ENCODE measurements at regions not wholly inside any gene's neighbourhood (a gene's known extent, or its start where the extent isn't known, plus 50 kb on each side); places are given as distances from the start of the nearest gene placed in this dataset.

- no peak for DNase-seq
Observed at GRCh38 chr15:94001255-94001801, 230.0 kb upstream of the MCTP2 start.

- no peak for DNase-seq
Observed at GRCh38 chr15:94000606-94001005, 230.8 kb upstream of the MCTP2 start.

- DNase-seq = peak in 1 of 2 donors; percentile 4
Observed at GRCh38 chr15:93997071-93997658, 234.2 kb upstream of the MCTP2 start.

- no peak for DNase-seq
Observed at GRCh38 chr15:93989440-93989998, 241.8 kb upstream of the MCTP2 start.

- DNase-seq = peak; percentile 24 to 59
Observed at GRCh38 chr15:93987068-93987467, 244.3 kb upstream of the MCTP2 start.

- no peak for DNase-seq
Observed at GRCh38 chr15:93986400-93986984, 244.9 kb upstream of the MCTP2 start.

- DNase-seq = no peak
Observed at GRCh38 chr15:93985925-93986324, 245.4 kb upstream of the MCTP2 start.

- no peak for DNase-seq
Observed at GRCh38 chr15:93985176-93985575, 246.2 kb upstream of the MCTP2 start.

- DNase-seq = no peak
Observed at GRCh38 chr15:93983526-93983925, 247.8 kb upstream of the MCTP2 start.

- DNase-seq = no peak
Observed at GRCh38 chr15:93982226-93982727, 249.1 kb upstream of the MCTP2 start.

- no peak for DNase-seq
Observed at GRCh38 chr15:93981706-93982105, 249.7 kb upstream of the MCTP2 start.

- DNase-seq = no peak
Observed at GRCh38 chr15:93980261-93980911, 251.0 kb upstream of the MCTP2 start.

GRCh38 chr15:93974804-93975481, 256.4 kb upstream of the MCTP2 start:
- no peak for DNase-seq

- no peak for DNase-seq
Observed at GRCh38 chr15:93973287-93973686, 258.1 kb upstream of the MCTP2 start.

GRCh38 chr15:93968773-93969172, 262.6 kb upstream of the MCTP2 start:
- DNase-seq = no peak

- no peak for DNase-seq
Observed at GRCh38 chr15:93965304-93965908, 266.0 kb upstream of the MCTP2 start.

- DNase-seq = no peak
Observed at GRCh38 chr15:93954985-93955571, 276.3 kb upstream of the MCTP2 start.

GRCh38 chr15:93948726-93949125, 282.6 kb upstream of the MCTP2 start:
- no peak for DNase-seq

GRCh38 chr15:93943586-93943985, 287.8 kb upstream of the MCTP2 start:
- no peak for DNase-seq

GRCh38 chr15:93942269-93942694, 289.1 kb upstream of the MCTP2 start:
- DNase-seq = no peak

- no peak for DNase-seq
Observed at GRCh38 chr15:93941697-93942096, 289.7 kb upstream of the MCTP2 start.

- DNase-seq = no peak
Observed at GRCh38 chr15:93940226-93940625, 291.1 kb upstream of the MCTP2 start.
